ENCODE measurements at regions not wholly inside any gene's neighbourhood (a gene's known extent, or its start where the extent isn't known, plus 50 kb on each side); places are given as distances from the start of the nearest gene placed in this dataset.

GRCh38 chr2:5401115-5401657, 291.0 kb upstream of the SOX11 start:
- Mint-ChIP-seq H3K36me3 (ENCODE audit: low read depth) (no peaks in the 10 kb centered on the region), H3K9me3 (no peaks in the 10 kb centered on the region), H3K27me3 (no peaks in the 10 kb centered on the region), H3K4me1 (no peaks in the 10 kb centered on the region), H3K27ac (no peak overlapping the region), H3K4me3 (no peak overlapping the region)
- ChIA-PET POLR2A (no interaction called here), CTCF (no interaction called here)
- DNase-seq, result no peak

- Mint-ChIP-seq H3K4me3 (no peak overlapping the region), H3K27me3 (no peaks in the 10 kb centered on the region), H3K36me3 (ENCODE audit: low read depth) (no peaks in the 10 kb centered on the region), H3K27ac (no peak overlapping the region), H3K9me3 (no peaks in the 10 kb centered on the region), H3K4me1 (no peaks in the 10 kb centered on the region)
- no peak for DNase-seq
- ChIA-PET CTCF (no interaction called here), POLR2A (no interaction called here)
Observed at GRCh38 chr2:5403392-5403791, 288.8 kb upstream of the SOX11 start.

DNA sequence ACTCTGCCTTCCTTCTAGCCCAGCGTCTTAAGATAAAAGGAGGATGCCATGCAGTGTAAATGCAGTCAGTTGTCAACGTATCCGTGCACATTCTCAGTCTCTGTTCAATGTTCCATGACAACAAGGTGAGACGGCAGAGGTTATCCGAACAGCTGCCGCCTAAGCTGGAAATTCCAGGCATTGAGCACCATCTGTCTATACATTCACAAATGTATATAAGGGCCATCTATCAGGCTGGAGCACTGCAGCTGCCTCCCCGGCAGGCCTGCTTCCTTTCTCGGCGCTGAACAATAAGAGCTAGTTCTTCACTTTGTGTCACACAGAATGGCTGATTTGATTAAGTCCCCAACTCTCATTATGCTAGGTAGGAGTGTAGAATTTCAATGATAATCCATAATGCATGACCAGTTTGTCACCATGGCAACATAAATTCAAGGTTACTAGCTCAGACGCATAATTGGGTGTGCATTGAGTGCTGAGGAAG, 282.2 kb upstream of the SOX11 start:
- ChIA-PET POLR2A (no interaction called here), CTCF (no interaction called here)
- DNase-seq, result no peak

GRCh38 chr2:5410991-5411700, 281.0 kb upstream of the SOX11 start:
- no peak for DNase-seq
- Mint-ChIP-seq H3K4me3 (no peak overlapping the region), H3K27ac (no peak overlapping the region), H3K27me3 (no peaks in the 10 kb centered on the region), H3K36me3 (ENCODE audit: low read depth) (no peaks in the 10 kb centered on the region), H3K4me1 (no peaks in the 10 kb centered on the region), H3K9me3 (no peaks in the 10 kb centered on the region)
- ChIA-PET POLR2A (no interaction called here), CTCF (no interaction called here)

More for the DNA sequence above, 282.2 kb upstream of the SOX11 start:
- Mint-ChIP-seq H3K27me3 (no peaks in the 10 kb centered on the region), H3K9me3 (no peaks in the 10 kb centered on the region), H3K4me1 (no peaks in the 10 kb centered on the region), H3K27ac (no peak overlapping the region), H3K4me3 (no peak overlapping the region), H3K36me3 (ENCODE audit: low read depth) (no peaks in the 10 kb centered on the region)

GRCh38 chr2:5412001-5412400, 280.2 kb upstream of the SOX11 start:
- DNase-seq, result no peak
- POLR2A ChIA-PET, result no interaction called here
- CTCF ChIA-PET, result no interaction called here
- no peaks in the 10 kb centered on the region for H3K27me3 Mint-ChIP-seq
- no peaks in the 10 kb centered on the region for H3K36me3 Mint-ChIP-seq (ENCODE audit: low read depth)
- H3K9me3 Mint-ChIP-seq, result no peaks in the 10 kb centered on the region
- H3K4me1 Mint-ChIP-seq, result no peaks in the 10 kb centered on the region
- no peak overlapping the region for H3K27ac Mint-ChIP-seq
- H3K4me3 Mint-ChIP-seq, result no peak overlapping the region

DNA sequence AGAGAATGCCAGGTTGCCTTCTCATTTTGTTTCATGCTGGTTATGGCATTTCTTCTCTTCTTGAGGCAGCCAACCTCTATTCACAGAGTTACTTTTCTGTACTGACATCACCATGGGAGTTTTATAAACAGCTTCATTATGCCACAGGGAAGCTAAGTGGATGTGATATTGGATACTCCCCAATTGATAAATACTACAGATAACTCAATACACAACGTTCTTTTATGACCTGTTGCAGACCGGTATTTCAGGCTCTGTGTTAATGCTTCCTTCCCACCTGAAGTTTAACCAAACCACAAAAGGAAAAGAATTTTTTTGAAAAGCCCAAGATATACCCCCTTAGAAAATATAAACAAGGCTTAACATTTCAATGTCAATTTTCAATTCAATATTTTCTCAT, 258.3 kb upstream of the SOX11 start:
- H3K27me3 Mint-ChIP-seq, result no peaks in the 10 kb centered on the region
- POLR2A ChIA-PET, result no interaction called here
- CTCF ChIA-PET, result no interaction called here
- H3K9me3 Mint-ChIP-seq, result peaks cover 2% of the 10 kb centered on the region
- no peak overlapping the region for H3K4me3 Mint-ChIP-seq
- no peaks in the 10 kb centered on the region for H3K36me3 Mint-ChIP-seq (ENCODE audit: low read depth)
- DNase-seq, result no peak
- H3K27ac Mint-ChIP-seq, result no peak overlapping the region
- no peaks in the 10 kb centered on the region for H3K4me1 Mint-ChIP-seq

GRCh38 chr2:5437375-5437774, 254.8 kb upstream of the SOX11 start:
- Mint-ChIP-seq H3K4me3 (no peak overlapping the region), H3K36me3 (ENCODE audit: low read depth) (no peaks in the 10 kb centered on the region), H3K9me3 (peaks cover 2% of the 10 kb centered on the region), H3K27me3 (no peaks in the 10 kb centered on the region), H3K27ac (no peak overlapping the region), H3K4me1 (no peaks in the 10 kb centered on the region)
- ChIA-PET CTCF (no interaction called here), POLR2A (no interaction called here)
- no peak for DNase-seq

- Mint-ChIP-seq H3K9me3 (peaks cover 2% of the 10 kb centered on the region), H3K27me3 (no peaks in the 10 kb centered on the region), H3K4me3 (no peak overlapping the region), H3K36me3 (ENCODE audit: low read depth) (no peaks in the 10 kb centered on the region), H3K27ac (no peak overlapping the region), H3K4me1 (no peaks in the 10 kb centered on the region)
- DNase-seq, result no peak
- ChIA-PET POLR2A (no interaction called here), CTCF (no interaction called here)
Observed at GRCh38 chr2:5440174-5440573, 252.0 kb upstream of the SOX11 start.

- H3K4me3 Mint-ChIP-seq, result no peak overlapping the region
- ChIA-PET POLR2A (no interaction called here), CTCF (no interaction called here)
- peaks cover 2% of the 10 kb centered on the region for H3K9me3 Mint-ChIP-seq
- H3K27me3 Mint-ChIP-seq, result no peaks in the 10 kb centered on the region
- no peaks in the 10 kb centered on the region for H3K4me1 Mint-ChIP-seq
- H3K27ac Mint-ChIP-seq, result no peak overlapping the region
- DNase-seq, result no peak
- H3K36me3 Mint-ChIP-seq (ENCODE audit: low read depth), result no peaks in the 10 kb centered on the region
Observed at GRCh38 chr2:5442736-5443135, 249.4 kb upstream of the SOX11 start.

DNA sequence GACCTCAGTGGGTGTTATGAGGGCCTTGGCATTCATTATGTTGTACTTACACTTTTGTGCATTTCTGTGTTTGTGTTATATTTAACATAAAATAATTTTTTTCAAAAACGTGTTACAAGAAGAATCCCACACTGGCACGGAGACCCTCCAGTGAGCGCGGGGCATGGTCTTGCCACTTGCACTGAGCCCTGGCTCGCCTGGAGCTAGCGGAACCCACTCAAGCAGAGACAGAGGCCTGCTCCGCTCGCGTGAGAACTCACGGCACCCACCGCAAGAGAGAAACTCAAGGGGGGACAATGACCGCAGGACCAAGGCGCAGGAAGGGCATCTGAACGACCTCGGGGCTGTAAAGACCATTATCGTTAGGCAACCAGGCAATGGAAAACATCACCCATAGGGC, 248.0 kb upstream of the SOX11 start:
- DNase-seq, result no peak
- no peak overlapping the region for H3K27ac Mint-ChIP-seq
- ChIA-PET CTCF (no interaction called here), POLR2A (no interaction called here)
- H3K9me3 Mint-ChIP-seq, result peaks cover 2% of the 10 kb centered on the region
- H3K27me3 Mint-ChIP-seq, result no peaks in the 10 kb centered on the region
- no peaks in the 10 kb centered on the region for H3K4me1 Mint-ChIP-seq
- no peak overlapping the region for H3K4me3 Mint-ChIP-seq
- no peaks in the 10 kb centered on the region for H3K36me3 Mint-ChIP-seq (ENCODE audit: low read depth)

GRCh38 chr2:5444854-5445253, 247.3 kb upstream of the SOX11 start:
- ChIA-PET POLR2A (no interaction called here), CTCF (no interaction called here)
- Mint-ChIP-seq H3K4me1 (no peaks in the 10 kb centered on the region), H3K4me3 (no peak overlapping the region), H3K9me3 (peaks cover 2% of the 10 kb centered on the region), H3K27me3 (no peaks in the 10 kb centered on the region), H3K36me3 (ENCODE audit: low read depth) (no peaks in the 10 kb centered on the region), H3K27ac (no peak overlapping the region)
- DNase-seq, result no peak

DNA sequence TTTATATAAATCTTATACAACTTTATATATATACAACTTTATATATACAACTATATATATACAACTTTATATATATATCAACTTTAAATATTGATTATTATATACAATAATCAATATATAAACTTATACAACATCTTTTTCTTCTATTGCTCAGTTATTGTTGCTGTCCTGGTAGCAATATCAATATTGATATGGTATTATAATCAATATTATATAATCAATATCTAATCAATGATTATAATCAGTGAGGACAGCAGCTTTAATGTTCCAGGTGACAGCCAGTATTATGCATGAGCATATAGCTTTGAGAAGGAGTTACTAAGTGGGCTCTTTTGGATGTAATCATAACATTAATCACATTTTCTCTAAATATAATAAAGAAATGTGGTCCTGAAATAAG, 242.3 kb upstream of the SOX11 start:
- no peak overlapping the region for H3K4me3 Mint-ChIP-seq
- peaks cover 2% of the 10 kb centered on the region for H3K9me3 Mint-ChIP-seq
- H3K36me3 Mint-ChIP-seq (ENCODE audit: low read depth), result no peaks in the 10 kb centered on the region
- ChIA-PET CTCF (no interaction called here), POLR2A (no interaction called here)
- no peaks in the 10 kb centered on the region for H3K4me1 Mint-ChIP-seq
- no peak for DNase-seq
- H3K27ac Mint-ChIP-seq, result no peak overlapping the region
- no peaks in the 10 kb centered on the region for H3K27me3 Mint-ChIP-seq

DNA sequence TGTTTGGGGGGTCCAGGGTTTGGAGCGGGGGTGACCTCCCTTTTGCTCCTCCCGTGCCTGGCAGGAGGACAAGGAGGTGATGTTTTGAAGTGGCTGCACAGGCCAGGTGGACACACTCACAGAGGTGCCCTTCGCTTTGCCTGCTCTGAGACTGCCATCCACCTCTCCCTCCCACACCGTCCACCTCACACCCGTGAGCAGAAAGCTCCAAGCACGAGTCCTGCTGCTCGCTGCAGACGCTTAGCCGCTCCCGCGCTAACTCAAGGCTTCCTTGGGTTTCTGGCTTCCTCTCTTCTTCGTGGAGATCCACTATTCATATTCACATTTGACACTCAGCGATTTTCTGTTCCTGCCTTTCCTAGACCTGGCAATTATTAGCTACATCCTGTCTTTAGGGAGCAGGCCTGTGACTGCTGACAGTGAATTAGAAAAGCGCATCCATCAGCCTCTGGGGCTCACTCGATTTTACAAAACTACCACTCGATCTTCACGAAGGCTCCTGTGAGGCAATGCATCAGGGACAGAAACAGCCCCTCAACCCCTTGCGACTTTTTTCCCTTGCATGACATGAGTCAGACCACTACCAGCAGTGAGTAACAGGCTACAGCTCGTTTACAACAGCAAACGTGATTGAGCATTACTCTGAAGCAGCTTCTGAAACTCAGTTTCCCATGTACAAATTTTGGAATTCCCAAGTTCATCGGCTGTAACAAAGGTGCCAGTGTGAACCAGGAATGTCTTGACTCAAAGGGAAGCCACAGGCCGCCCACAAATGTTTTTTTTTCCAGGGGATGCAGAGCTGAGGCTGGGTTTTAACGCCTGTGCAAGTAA, 238.7 kb upstream of the SOX11 start:
- CTCF ChIA-PET, result no interaction called here
- POLR2A ChIA-PET, result no interaction called here

DNA sequence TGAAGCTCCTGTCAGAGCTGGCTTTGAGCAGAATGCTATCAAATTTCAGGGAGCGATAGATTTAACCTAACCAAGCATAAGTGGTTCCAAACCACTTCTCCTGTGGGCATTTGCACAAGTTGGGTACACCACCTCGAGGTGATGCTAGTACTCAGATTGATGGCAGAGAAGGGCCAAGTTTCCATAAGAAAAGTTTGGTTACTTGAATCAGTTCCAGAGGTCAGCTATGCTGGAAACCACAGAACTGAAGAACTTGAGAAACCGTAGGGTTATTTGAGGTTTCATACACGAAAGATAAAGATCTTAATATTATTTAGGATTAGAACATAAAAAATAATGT, 238.2 kb upstream of the SOX11 start:
- Mint-ChIP-seq H3K9me3 (no peaks in the 10 kb centered on the region), H3K27ac (no peak overlapping the region), H3K4me1 (no peaks in the 10 kb centered on the region), H3K36me3 (ENCODE audit: low read depth) (no peaks in the 10 kb centered on the region), H3K27me3 (no peaks in the 10 kb centered on the region), H3K4me3 (no peak overlapping the region)
- ChIA-PET POLR2A (no interaction called here), CTCF (no interaction called here)
- DNase-seq, result no peak

More for the DNA sequence above, 238.7 kb upstream of the SOX11 start:
- Mint-ChIP-seq H3K4me3 (no peak overlapping the region), H3K27ac (no peak overlapping the region), H3K4me1 (no peaks in the 10 kb centered on the region), H3K27me3 (no peaks in the 10 kb centered on the region), H3K36me3 (ENCODE audit: low read depth) (no peaks in the 10 kb centered on the region), H3K9me3 (no peaks in the 10 kb centered on the region)
- DNase-seq, result no peak
